ENCODE measurements at regions not wholly inside any gene's neighbourhood (a gene's known extent, or its start where the extent isn't known, plus 50 kb on each side); places are given as distances from the start of the nearest gene placed in this dataset.

- no peak overlapping the region for H3K27ac Mint-ChIP-seq
- DNase-seq (no peak), ATAC-seq (no peak)
- no peaks in the 10 kb centered on the region for H3K4me1 Mint-ChIP-seq
- POLR2A ChIA-PET, result no interaction called here
- no peaks in the 10 kb centered on the region for H3K9me3 Mint-ChIP-seq
- H3K36me3 Mint-ChIP-seq, result no peaks in the 10 kb centered on the region
- H3K27me3 Mint-ChIP-seq, result peaks cover 0 to 11% (median 10%) of the 10 kb centered on the region in 5 donors
- no peak overlapping the region for H3K4me3 Mint-ChIP-seq
These were observed 55.6 kb upstream of the SKAP2 start for GRCh38 chr7:26919906-26920493.

GRCh38 chr7:26918241-26918640, 53.9 kb upstream of the SKAP2 start:
- Mint-ChIP-seq H3K4me1 (no peaks in the 10 kb centered on the region), H3K27ac (no peak overlapping the region), H3K4me3 (no peak overlapping the region), H3K9me3 (no peaks in the 10 kb centered on the region), H3K36me3 (no peaks in the 10 kb centered on the region), H3K27me3 (peaks cover 0 to 14% (median 10%) of the 10 kb centered on the region in 5 donors)
- DNase-seq (no peak), ATAC-seq (no peak)
- POLR2A ChIA-PET, result no interaction called here

GRCh38 chr7:26916779-26917320, 52.5 kb upstream of the SKAP2 start:
- Mint-ChIP-seq H3K4me3 (no peak overlapping the region), H3K36me3 (no peaks in the 10 kb centered on the region), H3K9me3 (no peaks in the 10 kb centered on the region), H3K27ac (no peak overlapping the region), H3K27me3 (peaks cover 0 to 11% (median 7%) of the 10 kb centered on the region in 5 donors), H3K4me1 (no peaks in the 10 kb centered on the region)
- DNase-seq (no peak), ATAC-seq (no peak)
- POLR2A ChIA-PET, result no interaction called here

GRCh38 chr7:26916336-26916735, 51.9 kb upstream of the SKAP2 start:
- DNase-seq (no peak), ATAC-seq (no peak)
- Mint-ChIP-seq H3K4me3 (no peak overlapping the region), H3K9me3 (no peaks in the 10 kb centered on the region), H3K4me1 (no peaks in the 10 kb centered on the region), H3K36me3 (no peaks in the 10 kb centered on the region), H3K27me3 (peaks cover 0 to 11% (median 7%) of the 10 kb centered on the region in 5 donors), H3K27ac (no peak overlapping the region)
- POLR2A ChIA-PET, result no interaction called here

Measured in naive thymus-derived CD8-positive, alpha-beta T cell (primary cell).